OCI-LY3 (cell line): ENCODE measurements at regions not wholly inside any gene's neighbourhood (a gene's known extent, or its start where the extent isn't known, plus 50 kb on each side); places are given as distances from the start of the nearest gene placed in this dataset.

ENCODE experiments used
- CTCF ChIP-seq: fragments of 200-600, 300-600 bp; sonication (generic); IDR thresholded peaks from 2 replicates; pipeline ENCODE4 v1.5.1; 2014; ENCODE audit warnings: antibody characterized with exemption, low read length, low read depth
- EZH2phosphoT487 ChIP-seq: fragments of 200-600 bp; shearing (Covaris generic); IDR thresholded peaks from 2 replicates; pipeline ENCODE4 v1.6.1; 2018; ENCODE audit warnings: antibody characterized with exemption, mixed run types, low read depth

- no peak for TF ChIP-seq CTCF
- no peak for TF ChIP-seq EZH2phosphoT487
Observed at GRCh38 chr6:6785163-6785521, 196.6 kb downstream of the LY86 start.
